ENCODE measurements at regions not wholly inside any gene's neighbourhood (a gene's known extent, or its start where the extent isn't known, plus 50 kb on each side); places are given as distances from the start of the nearest gene placed in this dataset.

GRCh38 chr14:58738876-58739275 lies 101.1 kb downstream of the DACT1 start:
- TF ChIP-seq CTCF (IDR thresholded peaks at IDR 0.05; ENCODE audit: low read depth, low read length, poor library complexity, severe bottlenecking): no peak
- no peak for TF ChIP-seq EZH2phosphoT487 (IDR thresholded peaks at IDR 0.05; ENCODE audit: borderline replicate concordance, low read length)

Data from DOHH2 (cell line).